ENCODE measurements at regions not wholly inside any gene's neighbourhood (a gene's known extent, or its start where the extent isn't known, plus 50 kb on each side); places are given as distances from the start of the nearest gene placed in this dataset.

GRCh38 chr9:90521811-90522570 lies 120.6 kb downstream of the DIRAS2 start:
- WGBS (ENCODE audit: insufficient coverage, insufficient replicate concordance, low lambda C conversion rate, missing lambda C conversion rate): 11% methylated on average over 7 of the region's 7 CpGs
- Histone ChIP-seq H3K4me3 (no peak overlapping the region), H3K9ac (ENCODE audit: control insufficient read depth, insufficient read depth, low read length) (no peak overlapping the region), H3K79me2 (ENCODE audit: control insufficient read depth, insufficient read depth, low read length) (no peaks in the 10 kb centered on the region), H3K36me3 (ENCODE audit: control insufficient read depth in 2 of 2, insufficient read depth in 2 of 2, low read length in 1 of 2) (no peaks in the 10 kb centered on the region), H3K9me3 (replicated peaks; ENCODE audit: control insufficient read depth, insufficient read depth, low read length) (no peaks in the 10 kb centered on the region), H3K4me1 (ENCODE audit: control insufficient read depth, insufficient read depth, low read length) (no peaks in the 10 kb centered on the region), H3K27me3 (replicated peaks in 1 of 2; ENCODE audit: control insufficient read depth in 2 of 2, insufficient read depth in 2 of 2, low read length in 1 of 2) (peaks cover 1 to 2% of the 10 kb centered on the region in 2 experiments; a peak in 2 of 4 replicates), H2AFZ (ENCODE audit: control insufficient read depth, low read depth, low read length) (no peak overlapping the region), H4K20me1 (ENCODE audit: control insufficient read depth, insufficient read depth) (no peaks in the 10 kb centered on the region), H3K27ac (ENCODE audit: control insufficient read depth, insufficient read depth) (no peak overlapping the region), H3K4me2 (ENCODE audit: control insufficient read depth, insufficient read depth) (no peak overlapping the region)
- intact Hi-C loops (cut with micrococcal nuclease; ENCODE audit: unreplicated experiment) (no loop called here), in situ Hi-C loops (cut with MboI) (no loop called here)
- POLR2A ChIA-PET: no interaction called here
- no TSS peak for BruUV-seq (replicated peaks)
- FAIRE-seq (no peak), ATAC-seq (no peak), DNase-seq (ENCODE audit: low read depth, low spot score) (no peak)
- SMC1A ChIA-PET (ENCODE audit: uncharacterized antibody, unreplicated experiment): no interaction called here
- CTCF ChIA-PET: no interaction called here
- RAD21 ChIA-PET (ENCODE audit: unreplicated experiment): no interaction called here
- TF ChIP-seq HDAC6 (IDR thresholded peaks at IDR 0.05; ENCODE audit: unreplicated experiment) (no peak), YBX1 (IDR thresholded peaks at IDR 0.05) (no peak), MYB (IDR thresholded peaks at IDR 0.05; ENCODE audit: borderline replicate concordance, low read depth, low read length) (no peak), USF1 (IDR thresholded peaks at IDR 0.05; ENCODE audit: borderline replicate concordance, extremely low read length, insufficient read depth, low read depth, low read length) (no peak), SIX5 (IDR thresholded peaks at IDR 0.05; ENCODE audit: low read depth, low read length, severe bottlenecking) (no peak), SREBF1 (IDR thresholded peaks at IDR 0.05; ENCODE audit: low read length) (no peak), RUNX3 (IDR thresholded peaks at IDR 0.05; ENCODE audit: low read length) (no peak), NFYB (IDR thresholded peaks at IDR 0.05; ENCODE audit: insufficient read depth, low read depth, low read length) (no peak), SMAD1 (IDR thresholded peaks at IDR 0.05; ENCODE audit: low read depth, partially characterized antibody) (no peak), USF2 (IDR thresholded peaks at IDR 0.05; ENCODE audit: borderline replicate concordance, low read depth, low read length) (no peak), E4F1 (IDR thresholded peaks at IDR 0.05; ENCODE audit: borderline replicate concordance, partially characterized antibody) (no peak)
